HEK293 (cell line): ENCODE measurements at regions not wholly inside any gene's neighbourhood (a gene's known extent, or its start where the extent isn't known, plus 50 kb on each side); places are given as distances from the start of the nearest gene placed in this dataset.
"Not testable (repeated sequence)": the region's sequence is repeated elsewhere in the genome, so short reads cannot be mapped to it uniquely, and the experiment has no call there.

ENCODE experiments used
- CTCF ChIA-PET: fragments of 350-600 bp; formaldehyde crosslinking; extraction: SDS; loops from one replicate; lab custom pipeline; 2021; ENCODE audit warnings: antibody characterized with exemption; lab: Yijun Ruan, JAX
- POLR2A ChIA-PET: fragments of 300-600 bp; formaldehyde crosslinking; extraction: SDS; loops from one replicate; lab custom pipeline; 2020; ENCODE audit warnings: antibody characterized with exemption, inconsistent platforms; lab: Yijun Ruan, JAX
- H3K27ac ChIP-seq: fragments of 200-500 bp; sonication (Bioruptor generic); 2 replicates; pipeline ENCODE4 v1.5.1; 2014; ENCODE audit warnings: low read depth, low read length, control low read depth, inconsistent platforms; ENCODE audit errors: extremely low read depth
- H3K36me3 ChIP-seq, 2 experiments: fragments of 200-500 bp in 1 of 2; sonication (Bioruptor generic) in 1 of 2; 1 replicate in 1 of 2; 2 replicates in 1 of 2; pipeline ENCODE4 v1.5.1; 2014 to 2017; ENCODE audit warnings: inconsistent platforms in 2 of 2, low read length in 2 of 2; ENCODE audit not compliant: control insufficient read depth in 2 of 2, insufficient read depth in 1 of 2
- H3K4me1 ChIP-seq: fragments of 200-500 bp; sonication (Bioruptor generic); 2 replicates; pipeline ENCODE4 v1.5.1; 2014; ENCODE audit warnings: mild to moderate bottlenecking, low read length, inconsistent platforms; ENCODE audit not compliant: control insufficient read depth, insufficient read depth
- H3K4me3 ChIP-seq: 2 replicates; pipeline ENCODE4 v1.5.1; 2011; ENCODE audit warnings: low read depth, mild to moderate bottlenecking, control low read depth, low read length, moderate library complexity
- H3K9me3 ChIP-seq: fragments of 200-500 bp; sonication (Bioruptor generic); 2 replicates; pipeline ENCODE4 v1.5.1; 2014; ENCODE audit warnings: low read depth, low read length, inconsistent platforms; ENCODE audit not compliant: control insufficient read depth, insufficient read depth
- EGR2 ChIP-seq: fragments of 450-650 bp; formaldehyde crosslinking; IDR thresholded peaks from 2 replicates; pipeline ENCODE4 v1.5.1; 2016; ENCODE audit warnings: low read depth, missing biosample characterization, missing genetic modification characterization
- HOXD13 ChIP-seq: sonication (generic); formaldehyde crosslinking; IDR thresholded peaks from 2 replicates; pipeline ENCODE4 v1.8.0; 2022; ENCODE audit warnings: missing genetic modification reagents, borderline replicate concordance
- ZBTB17 ChIP-seq: fragments of 450-650 bp; formaldehyde crosslinking; IDR thresholded peaks from 2 replicates; pipeline ENCODE4 v1.5.1; 2016; ENCODE audit warnings: missing biosample characterization, missing genetic modification characterization
- ZBTB6 ChIP-seq: fragments of 450-650 bp; formaldehyde crosslinking; IDR thresholded peaks from 2 replicates; pipeline ENCODE4 v1.5.1; 2017; ENCODE audit warnings: missing biosample characterization, missing genetic modification characterization
- ZNF2 ChIP-seq: fragments of 450-650 bp; formaldehyde crosslinking; IDR thresholded peaks from 2 replicates; pipeline ENCODE4 v1.5.1; 2016; ENCODE audit warnings: missing biosample characterization, missing genetic modification characterization
- ZNF292 ChIP-seq: fragments of 450-650 bp; formaldehyde crosslinking; IDR thresholded peaks from 2 replicates; pipeline ENCODE4 v1.5.1; 2016; ENCODE audit warnings: low read depth, missing biosample characterization, missing genetic modification characterization, borderline replicate concordance
- ZNF366 ChIP-seq: fragments of 450-650 bp; formaldehyde crosslinking; conservative IDR thresholded peaks from 2 replicates; pipeline ENCODE4 v1.5.1; 2016; ENCODE audit warnings: missing biosample characterization, missing genetic modification characterization
- ZNF558 ChIP-seq: fragments of 450-650 bp; formaldehyde crosslinking; IDR thresholded peaks from 2 replicates; pipeline ENCODE4 v1.5.1; 2016; ENCODE audit warnings: missing biosample characterization, missing genetic modification characterization
- ZNF654 ChIP-seq: fragments of 450-650 bp; formaldehyde crosslinking; IDR thresholded peaks from 2 replicates; pipeline ENCODE4 v1.5.1; 2016; ENCODE audit warnings: low read depth, missing biosample characterization, missing genetic modification characterization
- ZNF677 ChIP-seq: fragments of 450-650 bp; IDR thresholded peaks from 2 replicates; pipeline ENCODE4 v1.5.0; 2018; ENCODE audit warnings: missing biosample characterization, mild to moderate bottlenecking, missing genetic modification characterization, moderate library complexity
- ZNF843 ChIP-seq: fragments of 450-650 bp; formaldehyde crosslinking; IDR thresholded peaks from 2 replicates; pipeline ENCODE4 v1.5.1; 2016; ENCODE audit warnings: missing biosample characterization, missing genetic modification characterization
- TF ChIP-seq, protein P1 (sequence below): fragments of 450-650 bp; formaldehyde crosslinking; IDR thresholded peaks from 2 replicates; pipeline ENCODE4 v1.5.1; 2016; ENCODE audit warnings: missing biosample characterization, missing genetic modification characterization
- TF ChIP-seq, protein P2 (sequence below): fragments of 450-650 bp; formaldehyde crosslinking; IDR thresholded peaks from 2 replicates; pipeline ENCODE4 v1.5.1; 2016; ENCODE audit warnings: missing biosample characterization, missing genetic modification characterization
- TF ChIP-seq, protein P3 (sequence below): fragments of 450-650 bp; formaldehyde crosslinking; IDR thresholded peaks from 2 replicates; pipeline ENCODE4 v1.5.1; 2016; ENCODE audit warnings: missing biosample characterization, missing genetic modification characterization, borderline replicate concordance
- TF ChIP-seq, protein P4 (sequence below): fragments of 450-650 bp; formaldehyde crosslinking; IDR thresholded peaks from 2 replicates; pipeline ENCODE4 v1.5.1; 2017; ENCODE audit warnings: missing biosample characterization, missing genetic modification characterization

DNA sequence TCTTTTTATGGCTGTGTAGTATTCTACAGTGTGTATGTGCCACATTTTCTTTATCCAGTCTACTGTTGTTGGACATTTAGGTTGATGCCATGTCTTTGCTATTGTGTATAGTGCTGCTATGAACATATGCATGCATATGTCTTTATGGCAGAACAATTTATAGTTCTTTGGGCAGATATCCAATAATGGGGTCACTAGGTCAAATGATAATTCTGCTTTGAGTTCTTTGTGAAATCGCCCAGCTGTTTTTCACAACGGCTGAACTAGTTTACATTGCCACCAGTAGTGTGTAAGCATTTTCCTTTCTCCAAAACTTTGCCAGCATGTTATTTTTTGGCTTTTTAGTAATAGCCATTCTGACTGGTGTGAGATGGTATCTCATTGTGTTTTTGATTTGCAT, 214.8 kb upstream of the TMEM229A start (continued):
- TF ChIP-seq ZNF366 (tag by site-specific recombination): no peak
- no peak for TF ChIP-seq ZNF292 (tag by site-specific recombination)
- no peak for TF ChIP-seq HOXD13 (CRISPR knock-in tag)
- TF ChIP-seq ZBTB6 (tag by site-specific recombination): no peak
- TF ChIP-seq, protein P1, sequence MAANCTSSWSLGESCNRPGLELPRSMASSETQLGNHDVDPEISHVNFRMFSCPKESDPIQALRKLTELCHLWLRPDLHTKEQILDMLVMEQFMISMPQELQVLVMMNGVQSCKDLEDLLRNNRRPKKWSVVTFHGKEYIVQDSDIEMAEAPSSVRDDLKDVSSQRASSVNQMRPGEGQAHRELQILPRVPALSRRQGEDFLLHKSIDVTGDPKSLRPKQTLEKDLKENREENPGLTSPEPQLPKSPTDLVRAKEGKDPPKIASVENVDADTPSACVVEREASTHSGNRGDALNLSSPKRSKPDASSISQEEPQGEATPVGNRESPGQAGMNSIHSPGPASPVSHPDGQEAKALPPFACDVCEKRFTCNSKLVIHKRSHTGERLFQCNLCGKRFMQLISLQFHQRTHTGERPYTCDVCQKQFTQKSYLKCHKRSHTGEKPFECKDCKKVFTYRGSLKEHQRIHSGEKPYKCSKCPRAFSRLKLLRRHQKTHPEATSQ (tag by site-specific recombination): no peak

DNA sequence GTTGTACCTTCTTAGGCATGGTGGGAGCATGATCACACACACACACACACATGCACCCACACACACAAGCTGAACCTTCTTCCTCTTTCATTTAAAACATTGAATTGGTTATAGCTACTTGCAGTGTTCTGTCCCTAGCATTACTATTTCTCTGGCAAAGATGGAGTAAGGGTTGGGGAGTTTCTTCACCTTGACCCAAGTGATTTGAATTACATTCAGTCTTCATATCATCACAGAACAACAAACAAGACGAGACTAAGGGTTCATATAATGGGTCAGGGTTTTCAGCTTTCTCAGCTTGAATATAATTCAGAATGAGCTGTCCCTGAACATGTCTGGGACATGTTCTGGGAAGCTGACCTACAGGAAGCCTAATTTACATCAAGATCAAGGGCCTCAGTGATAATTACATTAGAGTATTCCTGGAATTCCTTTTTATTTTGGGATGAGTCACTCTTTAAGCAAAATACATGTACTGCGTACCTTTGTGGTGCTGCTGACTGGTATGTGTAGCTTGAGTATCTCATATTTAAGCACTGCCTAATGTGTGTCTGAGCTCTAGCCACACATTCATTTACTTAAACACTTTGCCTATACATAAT, 213.5 kb upstream of the TMEM229A start:
- H3K4me3 ChIP-seq: no peak overlapping the region
- ChIA-PET CTCF (interaction anchor here (0.9 kb wide), 1 partner anchor 16 kb away, joined by 4 read pairs; no protein-coding TSS in a partner anchor), POLR2A (no interaction called here)
- no peaks in the 10 kb centered on the region for H3K4me1 ChIP-seq
- no peaks in the 10 kb centered on the region for H3K9me3 ChIP-seq
- no peak for TF ChIP-seq ZNF677 (tag by site-specific recombination)
- TF ChIP-seq ZBTB17 (tag by site-specific recombination): no peak
- TF ChIP-seq, protein P2, sequence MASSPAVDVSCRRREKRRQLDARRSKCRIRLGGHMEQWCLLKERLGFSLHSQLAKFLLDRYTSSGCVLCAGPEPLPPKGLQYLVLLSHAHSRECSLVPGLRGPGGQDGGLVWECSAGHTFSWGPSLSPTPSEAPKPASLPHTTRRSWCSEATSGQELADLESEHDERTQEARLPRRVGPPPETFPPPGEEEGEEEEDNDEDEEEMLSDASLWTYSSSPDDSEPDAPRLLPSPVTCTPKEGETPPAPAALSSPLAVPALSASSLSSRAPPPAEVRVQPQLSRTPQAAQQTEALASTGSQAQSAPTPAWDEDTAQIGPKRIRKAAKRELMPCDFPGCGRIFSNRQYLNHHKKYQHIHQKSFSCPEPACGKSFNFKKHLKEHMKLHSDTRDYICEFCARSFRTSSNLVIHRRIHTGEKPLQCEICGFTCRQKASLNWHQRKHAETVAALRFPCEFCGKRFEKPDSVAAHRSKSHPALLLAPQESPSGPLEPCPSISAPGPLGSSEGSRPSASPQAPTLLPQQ: no peak
- TF ChIP-seq ZNF558: no peak
- TF ChIP-seq ZNF2 (tag by site-specific recombination): no peak
- TF ChIP-seq EGR2 (tag by site-specific recombination): no peak
- TF ChIP-seq, protein P3, sequence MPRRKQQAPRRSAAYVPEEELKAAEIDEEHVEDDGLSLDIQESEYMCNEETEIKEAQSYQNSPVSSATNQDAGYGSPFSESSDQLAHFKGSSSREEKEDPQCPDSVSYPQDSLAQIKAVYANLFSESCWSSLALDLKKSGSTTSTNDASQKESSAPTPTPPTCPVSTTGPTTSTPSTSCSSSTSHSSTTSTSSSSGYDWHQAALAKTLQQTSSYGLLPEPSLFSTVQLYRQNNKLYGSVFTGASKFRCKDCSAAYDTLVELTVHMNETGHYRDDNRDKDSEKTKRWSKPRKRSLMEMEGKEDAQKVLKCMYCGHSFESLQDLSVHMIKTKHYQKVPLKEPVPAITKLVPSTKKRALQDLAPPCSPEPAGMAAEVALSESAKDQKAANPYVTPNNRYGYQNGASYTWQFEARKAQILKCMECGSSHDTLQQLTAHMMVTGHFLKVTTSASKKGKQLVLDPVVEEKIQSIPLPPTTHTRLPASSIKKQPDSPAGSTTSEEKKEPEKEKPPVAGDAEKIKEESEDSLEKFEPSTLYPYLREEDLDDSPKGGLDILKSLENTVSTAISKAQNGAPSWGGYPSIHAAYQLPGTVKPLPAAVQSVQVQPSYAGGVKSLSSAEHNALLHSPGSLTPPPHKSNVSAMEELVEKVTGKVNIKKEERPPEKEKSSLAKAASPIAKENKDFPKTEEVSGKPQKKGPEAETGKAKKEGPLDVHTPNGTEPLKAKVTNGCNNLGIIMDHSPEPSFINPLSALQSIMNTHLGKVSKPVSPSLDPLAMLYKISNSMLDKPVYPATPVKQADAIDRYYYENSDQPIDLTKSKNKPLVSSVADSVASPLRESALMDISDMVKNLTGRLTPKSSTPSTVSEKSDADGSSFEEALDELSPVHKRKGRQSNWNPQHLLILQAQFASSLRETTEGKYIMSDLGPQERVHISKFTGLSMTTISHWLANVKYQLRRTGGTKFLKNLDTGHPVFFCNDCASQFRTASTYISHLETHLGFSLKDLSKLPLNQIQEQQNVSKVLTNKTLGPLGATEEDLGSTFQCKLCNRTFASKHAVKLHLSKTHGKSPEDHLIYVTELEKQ (tag by site-specific recombination): no peak
- TF ChIP-seq, protein P4, sequence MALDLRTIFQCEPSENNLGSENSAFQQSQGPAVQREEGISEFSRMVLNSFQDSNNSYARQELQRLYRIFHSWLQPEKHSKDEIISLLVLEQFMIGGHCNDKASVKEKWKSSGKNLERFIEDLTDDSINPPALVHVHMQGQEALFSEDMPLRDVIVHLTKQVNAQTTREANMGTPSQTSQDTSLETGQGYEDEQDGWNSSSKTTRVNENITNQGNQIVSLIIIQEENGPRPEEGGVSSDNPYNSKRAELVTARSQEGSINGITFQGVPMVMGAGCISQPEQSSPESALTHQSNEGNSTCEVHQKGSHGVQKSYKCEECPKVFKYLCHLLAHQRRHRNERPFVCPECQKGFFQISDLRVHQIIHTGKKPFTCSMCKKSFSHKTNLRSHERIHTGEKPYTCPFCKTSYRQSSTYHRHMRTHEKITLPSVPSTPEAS: no peak
- TF ChIP-seq ZNF843 (tag by site-specific recombination): no peak
- TF ChIP-seq ZNF654 (tag by site-specific recombination): no peak
- no peak overlapping the region for H3K27ac ChIP-seq
- H3K36me3 ChIP-seq: no peaks in the 10 kb centered on the region

- H3K4me1 ChIP-seq, H3K27ac ChIP-seq, H3K4me3 ChIP-seq, POLR2A ChIA-PET, H3K9me3 ChIP-seq, H3K36me3 ChIP-seq: not testable (repeated sequence)
- CTCF ChIA-PET: interaction anchor here (0.6 kb wide), 1 partner anchor 598 kb away, joined by 5 read pairs; no protein-coding TSS in a partner anchor
Measured at GRCh38 chr7:124244469-124244868, 211.6 kb upstream of the TMEM229A start.
